HFFc6 (cell line): ENCODE measurements at regions not wholly inside any gene's neighbourhood (a gene's known extent, or its start where the extent isn't known, plus 50 kb on each side); places are given as distances from the start of the nearest gene placed in this dataset.

Experiments used
- DNase-seq: peaks from one replicate; pipeline ENCODE4 v3.0.0-alpha.2; 2018
- H3K27ac Mint-ChIP-seq: 2 replicates; pipeline ENCODE4 v1.8.0; 2020; ENCODE audit warnings: mild to moderate bottlenecking, mixed read lengths
- H3K27me3 Mint-ChIP-seq: 2 replicates; pipeline ENCODE4 v1.8.0; 2021; ENCODE audit warnings: mild to moderate bottlenecking, moderate library complexity, mixed read lengths; ENCODE audit not compliant: insufficient read depth
- H3K36me3 Mint-ChIP-seq: 2 replicates; pipeline ENCODE4 v1.8.0; 2021; ENCODE audit warnings: low read depth, mixed read lengths
- H3K4me1 Mint-ChIP-seq: 2 replicates; pipeline ENCODE4 v1.8.0; 2020; ENCODE audit warnings: low read depth, mixed read lengths
- H3K4me3 Mint-ChIP-seq: 2 replicates; pipeline ENCODE4 v1.8.0; 2020; ENCODE audit warnings: mild to moderate bottlenecking, moderate library complexity, mixed read lengths
- H3K9me3 Mint-ChIP-seq: 2 replicates; pipeline ENCODE4 v1.8.0; 2020; ENCODE audit warnings: mild to moderate bottlenecking, mixed read lengths
- TF ChIP-seq, protein P1 (sequence below): fragments of 200-600 bp; sonication (generic); IDR thresholded peaks from 2 replicates; pipeline ENCODE4 v1.5.0; 2021; ENCODE audit warnings: antibody characterized with exemption, mild to moderate bottlenecking

DNA sequence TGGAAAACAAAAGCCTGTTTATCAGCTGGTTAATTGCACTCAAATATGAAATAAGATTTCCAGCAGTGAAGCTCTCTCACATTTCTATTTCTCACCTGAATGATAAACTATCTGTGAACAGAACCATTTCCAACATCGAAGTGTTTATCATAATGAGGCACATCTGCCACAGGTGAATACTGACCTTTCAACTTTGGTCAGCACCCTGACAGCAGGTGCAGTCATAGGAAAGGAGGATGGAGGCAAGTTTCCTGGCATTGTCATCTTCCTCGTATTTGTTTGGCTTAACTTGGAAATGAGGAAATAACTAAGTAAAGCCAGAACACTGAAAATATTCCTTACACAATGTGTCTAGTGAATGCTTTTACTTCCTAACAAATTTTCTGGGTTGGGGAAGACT lies 716.4 kb downstream of the NR2F1-AS1 start:
- H3K27me3 Mint-ChIP-seq, result no peaks in the 10 kb centered on the region
- no peaks in the 10 kb centered on the region for H3K4me1 Mint-ChIP-seq
- no peak for DNase-seq
- no peaks in the 10 kb centered on the region for H3K36me3 Mint-ChIP-seq
- no peaks in the 10 kb centered on the region for H3K9me3 Mint-ChIP-seq
- no peak overlapping the region for H3K4me3 Mint-ChIP-seq
- H3K27ac Mint-ChIP-seq, result no peak overlapping the region
- TF ChIP-seq, protein P1, sequence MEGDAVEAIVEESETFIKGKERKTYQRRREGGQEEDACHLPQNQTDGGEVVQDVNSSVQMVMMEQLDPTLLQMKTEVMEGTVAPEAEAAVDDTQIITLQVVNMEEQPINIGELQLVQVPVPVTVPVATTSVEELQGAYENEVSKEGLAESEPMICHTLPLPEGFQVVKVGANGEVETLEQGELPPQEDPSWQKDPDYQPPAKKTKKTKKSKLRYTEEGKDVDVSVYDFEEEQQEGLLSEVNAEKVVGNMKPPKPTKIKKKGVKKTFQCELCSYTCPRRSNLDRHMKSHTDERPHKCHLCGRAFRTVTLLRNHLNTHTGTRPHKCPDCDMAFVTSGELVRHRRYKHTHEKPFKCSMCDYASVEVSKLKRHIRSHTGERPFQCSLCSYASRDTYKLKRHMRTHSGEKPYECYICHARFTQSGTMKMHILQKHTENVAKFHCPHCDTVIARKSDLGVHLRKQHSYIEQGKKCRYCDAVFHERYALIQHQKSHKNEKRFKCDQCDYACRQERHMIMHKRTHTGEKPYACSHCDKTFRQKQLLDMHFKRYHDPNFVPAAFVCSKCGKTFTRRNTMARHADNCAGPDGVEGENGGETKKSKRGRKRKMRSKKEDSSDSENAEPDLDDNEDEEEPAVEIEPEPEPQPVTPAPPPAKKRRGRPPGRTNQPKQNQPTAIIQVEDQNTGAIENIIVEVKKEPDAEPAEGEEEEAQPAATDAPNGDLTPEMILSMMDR, result no peak; the same call in 1 of the 2 replicates

DNA sequence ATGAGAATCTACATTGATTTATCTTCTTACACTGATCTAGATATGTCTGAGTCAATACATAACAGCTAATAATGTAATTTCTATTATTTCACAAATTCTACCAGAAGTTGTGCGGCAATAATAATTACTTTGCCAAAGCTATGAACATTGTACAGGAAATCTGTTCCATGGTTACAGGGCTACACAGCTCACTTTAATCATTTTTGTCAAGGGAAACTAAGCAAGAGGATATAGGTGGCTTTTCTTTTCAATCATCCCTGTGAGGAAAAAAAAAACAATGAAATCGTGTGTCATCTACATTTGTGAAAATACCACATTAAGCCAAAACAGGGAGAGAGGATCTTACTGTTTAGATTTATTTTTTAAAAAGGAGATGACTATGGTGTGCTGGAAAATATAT lies 717.4 kb downstream of the NR2F1-AS1 start:
- H3K4me1 Mint-ChIP-seq, result no peaks in the 10 kb centered on the region
- no peak overlapping the region for H3K4me3 Mint-ChIP-seq
- TF ChIP-seq, protein P1, result no peak
- no peaks in the 10 kb centered on the region for H3K27me3 Mint-ChIP-seq
- H3K36me3 Mint-ChIP-seq, result no peaks in the 10 kb centered on the region
- no peak for DNase-seq
- H3K27ac Mint-ChIP-seq, result no peak overlapping the region
- no peaks in the 10 kb centered on the region for H3K9me3 Mint-ChIP-seq

DNA sequence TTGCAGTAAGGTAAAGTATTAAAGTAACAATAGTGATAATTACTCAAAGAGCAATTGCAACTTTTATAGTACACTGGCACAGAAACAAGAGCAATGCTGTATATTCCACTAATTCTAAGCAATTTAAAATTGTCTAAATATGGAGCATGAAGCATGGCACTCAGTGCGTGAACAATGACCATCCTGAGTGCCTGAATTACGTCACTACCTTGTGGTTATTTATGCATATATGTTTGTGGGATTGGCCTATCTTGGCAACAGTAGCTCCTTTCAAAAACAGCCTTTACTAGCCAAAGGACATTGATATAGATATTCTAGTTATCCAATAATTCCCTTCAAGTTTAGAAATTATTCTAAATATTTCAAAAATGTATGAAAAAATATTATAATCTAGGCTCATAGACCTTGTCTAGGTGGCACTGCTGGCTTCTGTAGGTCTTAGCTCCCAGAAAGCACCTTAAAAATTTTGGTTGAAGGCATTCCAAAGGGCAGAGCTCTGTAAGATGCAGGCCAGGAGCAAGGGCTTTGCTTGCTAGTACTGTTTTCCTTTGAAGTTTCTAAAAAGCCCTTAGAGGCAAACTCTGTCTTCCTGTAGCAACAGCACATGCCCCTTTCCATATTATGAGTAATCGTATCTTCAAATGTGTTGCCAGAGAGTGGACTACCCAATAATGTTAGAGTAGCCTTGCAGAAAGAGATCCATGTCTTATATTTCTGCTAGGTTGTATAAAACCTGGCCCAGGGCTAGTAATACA lies 719.3 kb downstream of the NR2F1-AS1 start:
- no peaks in the 10 kb centered on the region for H3K4me1 Mint-ChIP-seq
- DNase-seq, result no peak
- TF ChIP-seq, protein P1, result no peak
- H3K9me3 Mint-ChIP-seq, result no peaks in the 10 kb centered on the region
- no peaks in the 10 kb centered on the region for H3K36me3 Mint-ChIP-seq
- H3K4me3 Mint-ChIP-seq, result no peak overlapping the region
- no peaks in the 10 kb centered on the region for H3K27me3 Mint-ChIP-seq
- no peak overlapping the region for H3K27ac Mint-ChIP-seq

DNA sequence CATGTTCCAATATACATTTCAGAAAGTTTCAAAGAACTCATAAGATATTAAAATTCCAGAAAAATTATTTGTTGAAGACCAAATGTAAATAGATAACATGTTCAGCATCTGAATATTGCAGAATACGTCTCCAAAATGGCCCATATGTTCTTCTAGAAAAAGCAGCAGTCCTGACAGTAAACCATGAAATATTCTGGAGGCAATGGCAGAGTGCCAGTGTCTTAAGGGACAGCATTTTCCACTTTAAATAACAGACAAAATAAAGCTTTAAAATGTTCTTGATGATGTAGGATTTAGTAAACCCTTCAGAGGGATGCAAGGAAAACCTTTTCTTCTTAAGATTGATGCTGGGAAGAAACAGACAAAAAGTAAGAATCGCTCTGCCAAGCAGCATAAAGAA lies 721.0 kb downstream of the NR2F1-AS1 start:
- Mint-ChIP-seq H3K4me3 (no peak overlapping the region), H3K27ac (no peak overlapping the region), H3K36me3 (no peaks in the 10 kb centered on the region), H3K27me3 (no peaks in the 10 kb centered on the region), H3K4me1 (no peaks in the 10 kb centered on the region), H3K9me3 (no peaks in the 10 kb centered on the region)
- TF ChIP-seq, protein P1, result no peak
- no peak for DNase-seq

DNA sequence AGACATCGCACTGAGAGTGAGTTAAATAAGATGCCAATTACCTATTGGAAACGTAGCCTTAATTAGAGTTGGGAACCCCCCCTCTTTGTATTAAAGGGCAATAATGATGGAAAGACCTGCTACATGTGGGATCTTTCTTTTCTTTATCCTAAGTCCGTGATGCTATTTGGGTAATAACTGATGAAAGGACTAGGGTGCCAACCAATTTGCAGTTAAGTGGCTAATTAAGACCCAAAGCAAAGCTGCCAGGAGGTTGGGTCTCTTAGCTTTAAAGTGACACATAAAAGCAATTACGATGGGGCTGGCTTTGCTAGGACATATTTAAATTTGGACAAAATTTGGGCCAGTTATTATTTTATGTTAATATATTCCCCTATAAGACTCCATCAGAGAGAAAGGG lies 728.8 kb downstream of the NR2F1-AS1 start:
- TF ChIP-seq, protein P1, result no peak
- Mint-ChIP-seq H3K4me1 (no peaks in the 10 kb centered on the region), H3K4me3 (no peak overlapping the region), H3K9me3 (no peaks in the 10 kb centered on the region), H3K27ac (no peak overlapping the region), H3K36me3 (no peaks in the 10 kb centered on the region), H3K27me3 (no peaks in the 10 kb centered on the region)
- no peak for DNase-seq
